H1 (cell line): ENCODE measurements at regions not wholly inside any gene's neighbourhood (a gene's known extent, or its start where the extent isn't known, plus 50 kb on each side); places are given as distances from the start of the nearest gene placed in this dataset.

ENCODE experiments used
- CTCF ChIA-PET: fragments of 300-600 bp; sonication (Branson Sonifier 250); formaldehyde crosslinking; loops from one replicate; lab custom pipeline; 2021; ENCODE audit not compliant: partially characterized antibody; lab: Charles Lee
- POLR2A ChIA-PET: fragments of 300-600 bp; sonication (Branson Sonifier 250); formaldehyde crosslinking; loops from one replicate; lab custom pipeline; 2021; ENCODE audit warnings: inconsistent platforms; ENCODE audit not compliant: partially characterized antibody; lab: Charles Lee
- DNase-seq, 2 experiments: peaks; one replicate each; pipeline versions ENCODE4 v3.0.0 to v3.0.0-alpha.2; 2010 to 2022; ENCODE audit warnings: low spot score in 2 of 2, low read depth in 1 of 2, mixed read lengths in 1 of 2
- FAIRE-seq: peaks from 2 replicates; lab custom pipeline; 2011; peaks lifted over from hg19 to GRCh38; lab: Jason Lieb, UNC
- H2AFZ ChIP-seq: 2 replicates; pipeline ENCODE4 v1.8.1; 2012; ENCODE audit warnings: low read length, inconsistent platforms
- H2AK5ac ChIP-seq: 2 replicates; pipeline ENCODE4 v1.6.1; 2013; ENCODE audit warnings: low read depth, low read length
- H2BK120ac ChIP-seq: replicated peaks from 2 replicates; pipeline ENCODE3; 2013; ENCODE audit warnings: low read depth, low read length, inconsistent platforms
- H2BK12ac ChIP-seq: 2 replicates; pipeline ENCODE4 v1.6.1; 2013; ENCODE audit warnings: low read depth, low read length
- H2BK15ac ChIP-seq: 2 replicates; pipeline ENCODE4 v1.6.1; 2013; ENCODE audit warnings: low read length
- H2BK20ac ChIP-seq: 2 replicates; pipeline ENCODE4 v1.6.1; 2013; ENCODE audit warnings: low read length
- H2BK5ac ChIP-seq: 2 replicates; pipeline ENCODE4 v1.6.1; 2013; ENCODE audit warnings: low read depth, low read length
- H3K14ac ChIP-seq: 2 replicates; pipeline ENCODE4 v1.6.1; 2013; ENCODE audit warnings: inconsistent platforms; ENCODE audit not compliant: insufficient read length
- H3K18ac ChIP-seq: 2 replicates; pipeline ENCODE4 v1.6.1; 2013; ENCODE audit warnings: low read length; ENCODE audit errors: extremely low read depth
- H3K23ac ChIP-seq: 2 replicates; pipeline ENCODE4 v1.6.1; 2013; ENCODE audit warnings: inconsistent platforms; ENCODE audit not compliant: insufficient read length
- H3K23me2 ChIP-seq: 2 replicates; pipeline ENCODE4 v1.6.1; 2013; ENCODE audit warnings: low read depth, low read length
- H3K27ac ChIP-seq: 2 replicates; pipeline ENCODE4 v1.6.1; 2011; ENCODE audit warnings: low read depth, low read length, inconsistent platforms
- H3K27me3 ChIP-seq, 4 experiments: replicated peaks in 1 of 4; 1 replicate in 1 of 4; 2 replicates in 3 of 4; pipeline versions ENCODE4 v1.6.1 to v1.8.1; 2011 to 2013; ENCODE audit warnings: low read length in 3 of 4, mild to moderate bottlenecking in 3 of 4, inconsistent platforms in 2 of 4, mixed read lengths in 2 of 4, moderate library complexity in 1 of 4; ENCODE audit not compliant: control insufficient read depth in 3 of 4, insufficient read depth in 3 of 4; ENCODE audit errors: extremely low read depth in 1 of 4
- H3K36me3 ChIP-seq, 4 experiments: 2 replicates each; pipeline versions ENCODE4 v1.6.1 to v1.8.1; 2011 to 2013; ENCODE audit warnings: mild to moderate bottlenecking in 4 of 4, low read length in 3 of 4, moderate library complexity in 2 of 4, control low read depth in 1 of 4, inconsistent platforms in 1 of 4; ENCODE audit not compliant: insufficient read depth in 4 of 4, control insufficient read depth in 2 of 4
- H3K4ac ChIP-seq: replicated peaks from 2 replicates; pipeline ENCODE3; 2013; ENCODE audit warnings: low read length, low read depth, mixed read lengths, inconsistent platforms; ENCODE audit not compliant: insufficient read length
- H3K4me1 ChIP-seq, 4 experiments: replicated peaks in 1 of 4; 1 replicate in 1 of 4; 2 replicates in 3 of 4; pipeline versions ENCODE4 v1.6.1 to v1.8.1; 2011 to 2013; ENCODE audit warnings: low read length in 3 of 4, inconsistent platforms in 2 of 4, mixed read lengths in 1 of 4; ENCODE audit not compliant: insufficient read depth in 4 of 4, control insufficient read depth in 3 of 4
- H3K4me2 ChIP-seq, 2 experiments: 2 replicates each; pipeline versions ENCODE4 v1.6.1 to v1.8.1; 2011 to 2013; ENCODE audit warnings: low read depth in 2 of 2, low read length in 2 of 2, control low read depth in 1 of 2, inconsistent platforms in 1 of 2, mild to moderate bottlenecking in 1 of 2; ENCODE audit not compliant: insufficient read depth in 1 of 2
- H3K4me3 ChIP-seq, 4 experiments: fragments of 200-600, 300-600 bp in 1 of 4; sonication (generic), shearing (Covaris generic), sonication (Bioruptor Twin) in 1 of 4; 2 replicates each; pipeline versions ENCODE4 v1.5.1 to v1.8.1; 2011 to 2016; ENCODE audit warnings: low read length in 4 of 4, low read depth in 3 of 4, control low read depth in 2 of 4, inconsistent platforms in 2 of 4, mild to moderate bottlenecking in 2 of 4, mixed read lengths in 1 of 4, moderate library complexity in 1 of 4; ENCODE audit not compliant: insufficient read depth in 2 of 4; ENCODE audit errors: extremely low read depth in 1 of 4
- H3K56ac ChIP-seq: replicated peaks from 2 replicates; pipeline ENCODE3; 2013; ENCODE audit warnings: low read depth, mild to moderate bottlenecking, mixed read lengths, low read length, inconsistent platforms; ENCODE audit not compliant: insufficient read length
- H3K79me1 ChIP-seq: 2 replicates; pipeline ENCODE4 v1.6.1; 2013; ENCODE audit warnings: low read depth, low read length, control low read depth
- H3K79me2 ChIP-seq, 2 experiments: 2 replicates each; pipeline versions ENCODE4 v1.6.1 to v1.8.1; 2012 to 2013; ENCODE audit warnings: low read length in 2 of 2, mild to moderate bottlenecking in 2 of 2, inconsistent platforms in 1 of 2; ENCODE audit not compliant: insufficient read depth in 2 of 2, control insufficient read depth in 1 of 2
- H3K9ac ChIP-seq, 4 experiments: replicated peaks in 1 of 4; 1 replicate in 1 of 4; 2 replicates in 3 of 4; pipeline versions ENCODE4 v1.6.1 to v1.8.1; 2011 to 2013; ENCODE audit warnings: low read depth in 3 of 4, low read length in 3 of 4, control low read depth in 2 of 4, mild to moderate bottlenecking in 2 of 4, moderate library complexity in 2 of 4, inconsistent platforms in 1 of 4; ENCODE audit errors: extremely low read depth in 1 of 4
- H3K9me3 ChIP-seq, 2 experiments: 2 replicates each; pipeline versions ENCODE4 v1.6.1 to v1.8.1; 2012 to 2013; ENCODE audit warnings: mild to moderate bottlenecking in 2 of 2, moderate library complexity in 2 of 2, control low read depth in 1 of 2, inconsistent platforms in 1 of 2, low read depth in 1 of 2, low read length in 1 of 2, mixed read lengths in 1 of 2; ENCODE audit not compliant: insufficient read depth in 2 of 2
- H4K20me1 ChIP-seq, 2 experiments: replicated peaks in 1 of 2; 2 replicates each; pipeline versions ENCODE3 to v1.8.1; 2011 to 2013; ENCODE audit warnings: inconsistent platforms in 2 of 2, low read length in 2 of 2, mild to moderate bottlenecking in 1 of 2; ENCODE audit not compliant: insufficient read depth in 2 of 2, control insufficient read depth in 1 of 2
- H4K5ac ChIP-seq: 2 replicates; pipeline ENCODE4 v1.6.1; 2013; ENCODE audit warnings: low read length, low read depth, mixed read lengths, inconsistent platforms; ENCODE audit not compliant: insufficient read length
- H4K8ac ChIP-seq: 2 replicates; pipeline ENCODE4 v1.8.0; 2013; ENCODE audit warnings: mild to moderate bottlenecking, moderate library complexity, low read length, inconsistent platforms; ENCODE audit not compliant: insufficient read depth; ENCODE audit errors: extremely low read depth
- H4K91ac ChIP-seq: replicated peaks from 2 replicates; pipeline ENCODE3; 2013; ENCODE audit warnings: low read length, mixed read lengths, inconsistent platforms; ENCODE audit not compliant: insufficient read length
- CBX5 ChIP-seq: fragments of 300-800, 300-1000 bp; sonication (generic); IDR thresholded peaks from 2 replicates; pipeline ENCODE4 v1.7.1; 2016; ENCODE audit warnings: antibody characterized with exemption, low read length, low read depth
- CBX8 ChIP-seq: fragments of 300-800, 300-1000 bp; sonication (generic); IDR thresholded peaks from 2 replicates; pipeline ENCODE4 v1.7.1; 2016; ENCODE audit warnings: low read depth, low read length, borderline replicate concordance
- CHD1 ChIP-seq: IDR thresholded peaks from 2 replicates; pipeline ENCODE4 v1.6.1; 2012; ENCODE audit warnings: low read depth, low read length, improper control_type of control experiment
- CREB1 ChIP-seq: IDR thresholded peaks from 2 replicates; pipeline ENCODE4 v1.6.1; 2012; ENCODE audit warnings: inconsistent platforms
- HDAC6 ChIP-seq: IDR thresholded peaks from one replicate; pipeline ENCODE4 v1.7.1; 2012; ENCODE audit warnings: low read depth, mild to moderate bottlenecking, inconsistent platforms, low read length, moderate library complexity
- KDM4A ChIP-seq: IDR thresholded peaks from one replicate; pipeline ENCODE4 v1.7.1; 2012; ENCODE audit warnings: low read depth, mild to moderate bottlenecking, moderate library complexity, low read length, inconsistent platforms; ENCODE audit not compliant: severe bottlenecking
- PHF8 ChIP-seq: fragments of 200-600 bp; sonication (generic); conservative IDR thresholded peaks from 2 replicates; pipeline ENCODE4 v1.7.1; 2012; ENCODE audit warnings: low read depth, mild to moderate bottlenecking, inconsistent platforms, low read length, moderate library complexity
- RBBP5 ChIP-seq: IDR thresholded peaks from 2 replicates; pipeline ENCODE4 v1.7.1; 2012; ENCODE audit warnings: low read depth, mild to moderate bottlenecking, inconsistent platforms, low read length, moderate library complexity, borderline replicate concordance
- RFX5 ChIP-seq: IDR thresholded peaks from 2 replicates; pipeline ENCODE4 v1.6.1; 2011; ENCODE audit warnings: low read depth, low read length, improper control_type of control experiment, borderline replicate concordance
- SAP30 ChIP-seq: fragments of 300-600 bp; sonication (generic); IDR thresholded peaks from 2 replicates; pipeline ENCODE4 v1.7.1; 2012; ENCODE audit warnings: low read length, moderate library complexity, mild to moderate bottlenecking, inconsistent platforms; ENCODE audit not compliant: insufficient read depth, insufficient replicate concordance
- SIRT6 ChIP-seq: IDR thresholded peaks from one replicate; pipeline ENCODE4 v1.7.1; 2012; ENCODE audit warnings: low read length, inconsistent platforms
- SRF ChIP-seq: IDR thresholded peaks from 2 replicates; pipeline ENCODE4 v1.6.1; 2011; ENCODE audit warnings: mild to moderate bottlenecking, low read depth, low read length, moderate library complexity
- SUZ12 ChIP-seq: fragments of 200-600 bp; sonication (generic); IDR thresholded peaks from 2 replicates; pipeline ENCODE4 v1.6.1; 2012; ENCODE audit warnings: mild to moderate bottlenecking, inconsistent platforms, low read length, moderate library complexity, mixed read lengths
- TEAD4 ChIP-seq: IDR thresholded peaks from 2 replicates; pipeline ENCODE4 v1.6.1; 2012; ENCODE audit warnings: low read depth, low read length, inconsistent platforms, mixed read lengths
- WGBS, 2 experiments: shearing (Covaris generic) in 1 of 2; methylation state at CpG; one replicate each; pipeline versions ENCODE4 v1.1.6 to v1.1.7; 2013 to 2015; ENCODE audit warnings: low lambda C conversion rate in 2 of 2, mixed read lengths in 2 of 2, inconsistent platforms in 1 of 2, low coverage in 1 of 2, missing lambda C conversion rate in 1 of 2; ENCODE audit not compliant: insufficient replicate concordance in 2 of 2, insufficient coverage in 1 of 2, insufficient read length in 1 of 2; ENCODE audit errors: extremely low coverage in 1 of 2, missing lambda C conversion rate in 1 of 2; 5-methylcytosine and 5-hydroxymethylcytosine counted together
- TF ChIP-seq, protein P1 (sequence below): IDR thresholded peaks from 2 replicates; pipeline ENCODE4 v1.6.1; 2012; ENCODE audit warnings: inconsistent platforms

DNA sequence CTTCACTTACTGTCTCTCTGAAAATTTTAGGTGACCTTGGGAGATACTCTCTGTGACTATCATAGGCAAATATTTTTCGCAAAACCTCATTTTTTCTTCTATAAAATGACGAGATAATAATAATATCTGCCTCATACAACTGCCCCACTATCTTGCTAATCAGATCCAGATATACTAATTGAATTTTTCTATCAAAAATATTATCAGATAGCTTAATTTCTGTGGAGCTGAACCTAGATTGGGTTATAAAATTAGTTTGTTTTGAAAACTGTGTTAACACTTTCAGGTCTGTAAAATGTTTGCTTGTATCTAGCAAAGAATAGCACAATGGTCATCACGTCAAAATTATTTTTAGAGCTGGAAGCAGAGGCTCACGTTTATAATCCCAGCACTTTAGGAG is 486.7 kb upstream of the LRRN3 start:
- Histone ChIP-seq H3K4ac (no peak overlapping the region), H2AFZ (no peak overlapping the region), H2BK5ac (no peak overlapping the region), H3K9ac (no peak overlapping the region), H3K79me2 (no peaks in the 10 kb centered on the region), H3K14ac (no peak overlapping the region), H4K8ac (no peak overlapping the region), H3K27me3 (no peaks in the 10 kb centered on the region), H3K18ac (no peak overlapping the region), H2AK5ac (no peak overlapping the region), H3K79me1 (no peaks in the 10 kb centered on the region), H3K23ac (no peak overlapping the region), H3K4me1 (0 out of 7 replicates have a peak, but pooled peaks cover 0 to 2% (median 0%) of the 10 kb centered on the region in 4 experiments), H3K27ac (no peak overlapping the region), H3K23me2 (no peaks in the 10 kb centered on the region), H3K4me2 (no peak overlapping the region), H2BK12ac (no peak overlapping the region), H2BK20ac (no peak overlapping the region), H4K5ac (no peak overlapping the region), H3K4me3 (no peak overlapping the region), H2BK15ac (no peak overlapping the region), H2BK120ac (no peak overlapping the region), H3K56ac (no peak overlapping the region), H4K91ac (no peak overlapping the region), H4K20me1 (no peaks in the 10 kb centered on the region), H3K36me3 (no peaks in the 10 kb centered on the region), H3K9me3 (no peaks in the 10 kb centered on the region)
- FAIRE-seq (no peak), DNase-seq (no peak)
- CTCF ChIA-PET: interaction anchor here (1.3 kb wide), 1 partner anchor 488 kb away, joined by 3 read pairs; no protein-coding TSS in a partner anchor
- POLR2A ChIA-PET: no interaction called here
- WGBS, 2 experiments: 97% methylated on average over 4 of the region's 4 CpGs; no CpG with 5 or more reads in 1 of the 2 experiments
- TF ChIP-seq SRF (no peak), CREB1 (no peak), HDAC6 (no peak), RBBP5 (no peak), PHF8 (no peak), KDM4A (no peak), CBX8 (no peak), CBX5 (no peak), SAP30 (no peak), TEAD4 (no peak), RFX5 (no peak), SUZ12 (no peak), SIRT6 (no peak), CHD1 (no peak)
- TF ChIP-seq, protein P1, sequence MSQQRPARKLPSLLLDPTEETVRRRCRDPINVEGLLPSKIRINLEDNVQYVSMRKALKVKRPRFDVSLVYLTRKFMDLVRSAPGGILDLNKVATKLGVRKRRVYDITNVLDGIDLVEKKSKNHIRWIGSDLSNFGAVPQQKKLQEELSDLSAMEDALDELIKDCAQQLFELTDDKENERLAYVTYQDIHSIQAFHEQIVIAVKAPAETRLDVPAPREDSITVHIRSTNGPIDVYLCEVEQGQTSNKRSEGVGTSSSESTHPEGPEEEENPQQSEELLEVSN: no peak
